ENCODE measurements at regions not wholly inside any gene's neighbourhood (a gene's known extent, or its start where the extent isn't known, plus 50 kb on each side); places are given as distances from the start of the nearest gene placed in this dataset.

GRCh38 chr2:123596621-123597020 lies 428.5 kb upstream of the CNTNAP5 start:
- CTCF ChIA-PET: no interaction called here
- no TSS peak for BruUV-seq (replicated peaks)
- H3K36me3 Mint-ChIP-seq (ENCODE audit: insufficient read depth, unreplicated experiment): no peaks in the 10 kb centered on the region
- no peaks in the 10 kb centered on the region for H3K36me3 ChIP-seq (ENCODE audit: control insufficient read depth, insufficient read depth, low read length)
- H3K4me3 ChIP-seq (ENCODE audit: low read depth, low read length): no peak overlapping the region
- H3K27me3 ChIP-seq (replicated peaks; ENCODE audit: control insufficient read depth, insufficient read depth, low read length): no peaks in the 10 kb centered on the region; the same call in 1 of the 2 replicates
- peaks cover 15% of the 10 kb centered on the region for H3K9me3 Mint-ChIP-seq (ENCODE audit: unreplicated experiment)
- intact Hi-C loops (cut with micrococcal nuclease; ENCODE audit: unreplicated experiment): no loop called here
- no peaks in the 10 kb centered on the region for H3K27me3 Mint-ChIP-seq (ENCODE audit: insufficient read depth, unreplicated experiment)
- no peak for TF ChIP-seq CTCF (IDR thresholded peaks at IDR 0.05; ENCODE audit: insufficient read depth in 1 of 2, low read depth in 1 of 2, low read length in 1 of 2, severe bottlenecking in 1 of 2, unreplicated experiment in 1 of 2)
- POLR2A ChIA-PET: no interaction called here
- H3K27ac Mint-ChIP-seq (ENCODE audit: unreplicated experiment): no peak overlapping the region
- DNase-seq: no peak
- H3K4me1 ChIP-seq: no peaks in the 10 kb centered on the region
- H3K4me3 Mint-ChIP-seq (ENCODE audit: unreplicated experiment): no peak overlapping the region
- H3K9me3 ChIP-seq: no peaks in the 10 kb centered on the region
- H3K4me1 Mint-ChIP-seq (ENCODE audit: low read depth, unreplicated experiment): no peaks in the 10 kb centered on the region

- no peaks in the 10 kb centered on the region for H3K4me1 ChIP-seq
- BruUV-seq (replicated peaks): no TSS peak
- Mint-ChIP-seq H3K36me3 (ENCODE audit: insufficient read depth, unreplicated experiment) (no peaks in the 10 kb centered on the region), H3K27ac (ENCODE audit: unreplicated experiment) (no peak overlapping the region), H3K4me3 (ENCODE audit: unreplicated experiment) (no peak overlapping the region), H3K4me1 (ENCODE audit: low read depth, unreplicated experiment) (no peaks in the 10 kb centered on the region), H3K9me3 (ENCODE audit: unreplicated experiment) (peaks cover 14% of the 10 kb centered on the region), H3K27me3 (ENCODE audit: insufficient read depth, unreplicated experiment) (no peaks in the 10 kb centered on the region)
- POLR2A ChIA-PET: interaction anchor here (0.6 kb wide), 1 partner anchor 533 kb away, joined by 3 read pairs; no protein-coding TSS in a partner anchor
- CTCF ChIA-PET: no interaction called here
- H3K36me3 ChIP-seq (ENCODE audit: control insufficient read depth, insufficient read depth, low read length): no peaks in the 10 kb centered on the region
- no peak for DNase-seq
- no peaks in the 10 kb centered on the region for H3K9me3 ChIP-seq
- intact Hi-C loops (cut with micrococcal nuclease; ENCODE audit: unreplicated experiment): no loop called here
- no peak overlapping the region for H3K4me3 ChIP-seq (ENCODE audit: low read depth, low read length)
- TF ChIP-seq CTCF (IDR thresholded peaks at IDR 0.05; ENCODE audit: insufficient read depth in 1 of 2, low read depth in 1 of 2, low read length in 1 of 2, severe bottlenecking in 1 of 2, unreplicated experiment in 1 of 2): no peak
- no peaks in the 10 kb centered on the region; the same call in 1 of the 2 replicates for H3K27me3 ChIP-seq (replicated peaks; ENCODE audit: control insufficient read depth, insufficient read depth, low read length)
These were observed 427.1 kb upstream of the CNTNAP5 start for GRCh38 chr2:123597988-123598387.

GRCh38 chr2:123606631-123607030 lies 418.5 kb upstream of the CNTNAP5 start:
- no peaks in the 10 kb centered on the region for H3K27me3 Mint-ChIP-seq (ENCODE audit: insufficient read depth, unreplicated experiment)
- H3K36me3 Mint-ChIP-seq (ENCODE audit: insufficient read depth, unreplicated experiment): no peaks in the 10 kb centered on the region
- DNase-seq: no peak
- Histone ChIP-seq H3K4me1 (no peaks in the 10 kb centered on the region), H3K4me3 (ENCODE audit: low read depth, low read length) (no peak overlapping the region), H3K9me3 (no peaks in the 10 kb centered on the region), H3K36me3 (ENCODE audit: control insufficient read depth, insufficient read depth, low read length) (no peaks in the 10 kb centered on the region), H3K27me3 (replicated peaks; ENCODE audit: control insufficient read depth, insufficient read depth, low read length) (no peaks in the 10 kb centered on the region)
- H3K4me1 Mint-ChIP-seq (ENCODE audit: low read depth, unreplicated experiment): no peaks in the 10 kb centered on the region
- BruUV-seq (replicated peaks): no TSS peak
- POLR2A ChIA-PET: no interaction called here
- no peak for TF ChIP-seq CTCF (IDR thresholded peaks at IDR 0.05; ENCODE audit: insufficient read depth in 1 of 2, low read depth in 1 of 2, low read length in 1 of 2, severe bottlenecking in 1 of 2, unreplicated experiment in 1 of 2)
- intact Hi-C loops (cut with micrococcal nuclease; ENCODE audit: unreplicated experiment): no loop called here
- CTCF ChIA-PET: no interaction called here
- peaks cover under 1% of the 10 kb centered on the region for H3K9me3 Mint-ChIP-seq (ENCODE audit: unreplicated experiment)
- no peak overlapping the region for H3K4me3 Mint-ChIP-seq (ENCODE audit: unreplicated experiment)
- no peak overlapping the region for H3K27ac Mint-ChIP-seq (ENCODE audit: unreplicated experiment)

Measured in Caco-2 (cell line).